ENCODE measurements at regions not wholly inside any gene's neighbourhood (a gene's known extent, or its start where the extent isn't known, plus 50 kb on each side); places are given as distances from the start of the nearest gene placed in this dataset.

GRCh38 chr9:109718861-109719260, 61.1 kb upstream of the PALM2AKAP2 start:
- TF ChIP-seq, protein P1, sequence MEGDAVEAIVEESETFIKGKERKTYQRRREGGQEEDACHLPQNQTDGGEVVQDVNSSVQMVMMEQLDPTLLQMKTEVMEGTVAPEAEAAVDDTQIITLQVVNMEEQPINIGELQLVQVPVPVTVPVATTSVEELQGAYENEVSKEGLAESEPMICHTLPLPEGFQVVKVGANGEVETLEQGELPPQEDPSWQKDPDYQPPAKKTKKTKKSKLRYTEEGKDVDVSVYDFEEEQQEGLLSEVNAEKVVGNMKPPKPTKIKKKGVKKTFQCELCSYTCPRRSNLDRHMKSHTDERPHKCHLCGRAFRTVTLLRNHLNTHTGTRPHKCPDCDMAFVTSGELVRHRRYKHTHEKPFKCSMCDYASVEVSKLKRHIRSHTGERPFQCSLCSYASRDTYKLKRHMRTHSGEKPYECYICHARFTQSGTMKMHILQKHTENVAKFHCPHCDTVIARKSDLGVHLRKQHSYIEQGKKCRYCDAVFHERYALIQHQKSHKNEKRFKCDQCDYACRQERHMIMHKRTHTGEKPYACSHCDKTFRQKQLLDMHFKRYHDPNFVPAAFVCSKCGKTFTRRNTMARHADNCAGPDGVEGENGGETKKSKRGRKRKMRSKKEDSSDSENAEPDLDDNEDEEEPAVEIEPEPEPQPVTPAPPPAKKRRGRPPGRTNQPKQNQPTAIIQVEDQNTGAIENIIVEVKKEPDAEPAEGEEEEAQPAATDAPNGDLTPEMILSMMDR (IDR thresholded peaks at IDR 0.05; ENCODE audit: control extremely low read depth, extremely low read depth, low read depth, missing control alignments), result no peak
- CTCF ChIA-PET, result no interaction called here
- no peak for DNase-seq (ENCODE audit: extremely low spot score)
- POLR2A ChIA-PET, result no interaction called here

DNA sequence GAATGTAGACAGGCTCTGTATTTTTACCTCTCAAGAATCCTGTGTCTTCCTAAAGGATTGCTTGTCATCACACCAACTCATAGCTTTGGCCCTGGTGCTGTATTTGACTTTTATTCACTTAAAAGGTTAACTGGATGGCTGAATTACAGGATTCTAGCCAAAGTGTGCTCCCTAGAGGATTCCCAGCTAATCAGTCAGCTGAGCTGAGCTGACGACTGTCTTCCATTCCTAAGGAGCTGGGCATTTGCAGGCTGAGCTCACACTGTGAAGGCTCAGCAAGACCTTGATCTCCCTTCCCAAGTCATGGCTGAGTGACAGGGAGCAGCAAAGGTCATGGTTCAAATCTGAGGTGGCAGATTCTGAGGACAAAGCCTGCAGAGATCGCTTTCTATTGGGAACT, 59.0 kb upstream of the PALM2AKAP2 start:
- TF ChIP-seq, protein P1 (IDR thresholded peaks at IDR 0.05; ENCODE audit: control extremely low read depth, extremely low read depth, low read depth, missing control alignments), result no peak
- POLR2A ChIA-PET, result no interaction called here
- no peak for DNase-seq (ENCODE audit: extremely low spot score)
- CTCF ChIA-PET, result interaction anchor here (0.9 kb wide), 1 partner anchor 13 kb away, joined by 3 read pairs; no protein-coding TSS in a partner anchor

DNA sequence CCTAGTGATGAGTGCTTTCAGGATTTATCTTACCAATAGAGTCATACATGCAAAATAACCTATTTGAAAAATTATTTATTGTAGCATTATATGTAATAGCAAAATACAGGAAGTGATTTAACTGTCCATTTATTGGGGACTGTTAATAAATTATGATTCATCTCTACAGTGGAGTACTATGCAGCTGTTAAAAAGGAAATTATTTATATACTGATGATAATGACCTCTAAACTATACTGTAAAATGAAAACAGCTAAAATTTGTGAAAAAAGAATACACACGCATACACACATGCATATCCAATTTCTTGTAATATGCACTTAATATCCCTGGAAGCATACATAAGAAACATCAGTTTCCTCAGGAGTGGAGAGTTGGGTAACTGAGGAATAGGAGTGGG, 58.0 kb upstream of the PALM2AKAP2 start:
- DNase-seq (ENCODE audit: extremely low spot score), result no peak
- TF ChIP-seq, protein P1 (IDR thresholded peaks at IDR 0.05; ENCODE audit: control extremely low read depth, extremely low read depth, low read depth, missing control alignments), result no peak
- ChIA-PET CTCF (interaction anchor here (1.3 kb wide), 1 partner anchor 9 kb away, joined by 4 read pairs; no protein-coding TSS in a partner anchor), POLR2A (no interaction called here)

DNA sequence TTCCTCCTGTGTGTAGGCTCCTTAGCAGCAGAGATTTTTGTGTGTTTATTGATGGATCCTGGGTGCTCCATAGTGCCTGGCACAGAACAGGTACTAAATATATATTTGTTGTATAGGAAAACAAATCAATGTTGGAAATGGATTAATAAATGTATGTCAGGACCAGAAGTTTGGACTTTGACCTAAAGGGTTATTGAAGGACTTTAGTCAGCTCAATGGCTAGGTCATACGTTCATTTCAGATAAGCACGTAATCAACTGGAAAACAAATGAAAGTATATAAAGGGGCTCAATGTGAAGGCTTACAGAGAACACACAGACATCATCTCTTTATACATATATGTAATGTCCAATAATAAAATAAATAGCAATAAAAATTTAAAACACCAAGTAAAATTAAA, 56.2 kb upstream of the PALM2AKAP2 start:
- DNase-seq (ENCODE audit: extremely low spot score), result no peak
- TF ChIP-seq, protein P1 (IDR thresholded peaks at IDR 0.05; ENCODE audit: control extremely low read depth, extremely low read depth, low read depth, missing control alignments), result no peak
- ChIA-PET POLR2A (no interaction called here), CTCF (interaction anchor here (0.8 kb wide), 1 partner anchor 11 kb away, joined by 3 read pairs; no protein-coding TSS in a partner anchor)

- TF ChIP-seq, protein P1 (IDR thresholded peaks at IDR 0.05; ENCODE audit: control extremely low read depth, extremely low read depth, low read depth, missing control alignments), result no peak
- ChIA-PET POLR2A (no interaction called here), CTCF (interaction anchor here (1.3 kb wide), 1 partner anchor 14 kb away, joined by 3 read pairs; no protein-coding TSS in a partner anchor)
- no peak for DNase-seq (ENCODE audit: extremely low spot score)
Measured at GRCh38 chr9:109725460-109725859, 54.5 kb upstream of the PALM2AKAP2 start.

- no peak for DNase-seq (ENCODE audit: extremely low spot score)
- CTCF ChIA-PET, result interaction anchor here (1.3 kb wide), 1 partner anchor 14 kb away, joined by 3 read pairs; no protein-coding TSS in a partner anchor
- TF ChIP-seq, protein P1 (IDR thresholded peaks at IDR 0.05; ENCODE audit: control extremely low read depth, extremely low read depth, low read depth, missing control alignments), result no peak
Measured at GRCh38 chr9:109726119-109726518, 53.9 kb upstream of the PALM2AKAP2 start.

More at GRCh38 chr9:109726119-109726518, 53.9 kb upstream of the PALM2AKAP2 start:
- POLR2A ChIA-PET, result no interaction called here
